Osteocyte (in vitro differentiated cells): ENCODE measurements at regions not wholly inside any gene's neighbourhood (a gene's known extent, or its start where the extent isn't known, plus 50 kb on each side); places are given as distances from the start of the nearest gene placed in this dataset.
"Not testable (repeated sequence)": the region's sequence is repeated elsewhere in the genome, so short reads cannot be mapped to it uniquely, and the experiment has no call there.

Experiments used
- DNase-seq: peaks from one replicate; pipeline ENCODE4 v3.0.0; 2021; ENCODE audit warnings: mixed read lengths; ENCODE audit not compliant: unreplicated experiment; ENCODE audit errors: extremely low spot score
- H3K27ac Mint-ChIP-seq: one replicate; pipeline ENCODE4 v1.8.0; 2021; ENCODE audit warnings: mild to moderate bottlenecking, mixed read lengths; ENCODE audit not compliant: unreplicated experiment
- H3K27me3 Mint-ChIP-seq: one replicate; pipeline ENCODE4 v1.8.0; 2021; ENCODE audit warnings: mixed read lengths; ENCODE audit not compliant: unreplicated experiment
- H3K36me3 Mint-ChIP-seq: one replicate; pipeline ENCODE4 v1.8.0; 2021; ENCODE audit warnings: mixed read lengths; ENCODE audit not compliant: unreplicated experiment
- H3K4me1 Mint-ChIP-seq: one replicate; pipeline ENCODE4 v1.8.0; 2021; ENCODE audit warnings: mixed read lengths; ENCODE audit not compliant: unreplicated experiment
- H3K4me3 Mint-ChIP-seq: one replicate; pipeline ENCODE4 v1.8.0; 2021; ENCODE audit warnings: mild to moderate bottlenecking, moderate library complexity, mixed read lengths; ENCODE audit not compliant: unreplicated experiment
- H3K9me3 Mint-ChIP-seq: one replicate; pipeline ENCODE4 v1.8.0; 2021; ENCODE audit warnings: mixed read lengths; ENCODE audit not compliant: unreplicated experiment
- CTCF ChIP-seq: fragments of 200-600 bp; sonication (generic); IDR thresholded peaks from 2 replicates; pipeline ENCODE4 v1.5.0; 2021; ENCODE audit warnings: antibody characterized with exemption, mild to moderate bottlenecking, moderate library complexity

- no peaks in the 10 kb centered on the region for H3K36me3 Mint-ChIP-seq
- peaks cover 15% of the 10 kb centered on the region for H3K27me3 Mint-ChIP-seq
These were observed 65.5 kb upstream of the CEACAM21 start for GRCh38 chr19:41510484-41510883.

GRCh38 chr19:41511628-41512027, 64.3 kb upstream of the CEACAM21 start:
- Mint-ChIP-seq H3K27me3 (peaks cover 15% of the 10 kb centered on the region), H3K9me3 (no peaks in the 10 kb centered on the region), H3K27ac (no peak overlapping the region), H3K36me3 (no peaks in the 10 kb centered on the region), H3K4me3 (no peak overlapping the region), H3K4me1 (no peaks in the 10 kb centered on the region)
- TF ChIP-seq CTCF: no peak
- DNase-seq: no peak

More at GRCh38 chr19:41510484-41510883, 65.5 kb upstream of the CEACAM21 start:
- TF ChIP-seq CTCF: no peak
- no peak overlapping the region for H3K27ac Mint-ChIP-seq
- H3K9me3 Mint-ChIP-seq: no peaks in the 10 kb centered on the region
- DNase-seq: no peak
- no peak overlapping the region for H3K4me3 Mint-ChIP-seq
- no peaks in the 10 kb centered on the region for H3K4me1 Mint-ChIP-seq

- Mint-ChIP-seq H3K36me3 (no peaks in the 10 kb centered on the region), H3K9me3 (no peaks in the 10 kb centered on the region), H3K27ac (no peak overlapping the region), H3K27me3 (peaks cover 17% of the 10 kb centered on the region), H3K4me1 (no peaks in the 10 kb centered on the region), H3K4me3 (no peak overlapping the region)
- TF ChIP-seq CTCF: no peak
- DNase-seq: no peak
These were observed 60.8 kb upstream of the CEACAM21 start for GRCh38 chr19:41515015-41515652.

GRCh38 chr19:41516292-41517171, 59.4 kb upstream of the CEACAM21 start:
- not testable (repeated sequence) for H3K4me1 Mint-ChIP-seq, H3K4me3 Mint-ChIP-seq, H3K27ac Mint-ChIP-seq, H3K9me3 Mint-ChIP-seq, H3K36me3 Mint-ChIP-seq, DNase-seq
- peaks cover 22% of the 10 kb centered on the region for H3K27me3 Mint-ChIP-seq

- no peak for DNase-seq
- Mint-ChIP-seq H3K27me3 (peaks cover 26% of the 10 kb centered on the region), H3K4me3 (no peak overlapping the region), H3K9me3 (no peaks in the 10 kb centered on the region), H3K36me3 (no peaks in the 10 kb centered on the region), H3K4me1 (no peaks in the 10 kb centered on the region), H3K27ac (no peak overlapping the region)
- no peak for TF ChIP-seq CTCF
These were observed 57.8 kb upstream of the CEACAM21 start for GRCh38 chr19:41518141-41518540.

GRCh38 chr19:41521138-41521930, 54.6 kb upstream of the CEACAM21 start:
- H3K4me1 Mint-ChIP-seq, H3K9me3 Mint-ChIP-seq, DNase-seq, H3K27ac Mint-ChIP-seq, H3K36me3 Mint-ChIP-seq, H3K4me3 Mint-ChIP-seq: not testable (repeated sequence)
- peaks cover 30% of the 10 kb centered on the region for H3K27me3 Mint-ChIP-seq
